Spleen (tissue), 7 donors: ENCODE measurements at regions not wholly inside any gene's neighbourhood (a gene's known extent, or its start where the extent isn't known, plus 50 kb on each side); places are given as distances from the start of the nearest gene placed in this dataset.

Experiments
- POLR2A ChIP-seq, 3 donors: fragments of 450-650 bp; IDR thresholded peaks; one replicate each; pipeline ENCODE4 v1.5.1; 2017; ENCODE audit warnings: antibody characterized with exemption in 3 of 3, mild to moderate bottlenecking in 1 of 3
- POLR2AphosphoS5 ChIP-seq, 3 donors: sonication (generic); formaldehyde crosslinking; IDR thresholded peaks; one replicate each; pipeline ENCODE4 v1.5.1; 2017; ENCODE audit warnings: antibody characterized with exemption in 3 of 3
- TF ChIP-seq, protein P1 (sequence below), 11 experiments: fragments of 200-600 bp in 7 of 11; fragments of 450-650 bp in 4 of 11; sonication (generic) in 4 of 11; IDR thresholded peaks in 8 of 11; conservative IDR thresholded peaks in 3 of 11; 1 replicate in 7 of 11; 2 replicates in 4 of 11; pipeline versions ENCODE4 v1.4.0 to v1.8.0; 2016 to 2021; ENCODE audit warnings: antibody characterized with exemption in 11 of 11, inconsistent platforms in 4 of 11, mild to moderate bottlenecking in 1 of 11
- donor health status: DM: no; HTN: no; CAD: no; lungs with moderate emphysema.
- donor health status: DM: no; HTN: no; CAD: no.
- donor health status: DM: no; HTN: no; CAD: no.

DNA sequence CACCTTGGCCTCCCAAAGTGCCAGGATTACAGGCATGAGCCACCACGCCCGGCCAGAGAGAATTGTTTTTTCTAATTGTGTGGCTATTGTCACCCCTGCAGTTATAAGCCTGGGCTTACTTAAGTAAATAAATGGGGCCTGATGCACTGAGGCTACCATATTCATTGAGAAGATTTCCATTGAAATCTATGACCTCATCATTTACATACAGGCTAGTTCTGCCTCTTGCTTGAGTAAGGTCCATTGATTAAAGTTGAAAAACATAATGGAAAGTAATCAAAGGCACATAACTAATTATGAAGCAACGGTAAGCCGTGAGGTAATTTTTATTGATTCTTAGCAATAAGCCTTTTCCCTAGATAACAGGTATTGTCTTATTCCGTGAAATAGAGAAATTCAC is 788.9 kb downstream of the ADGRL2 start:
- TF ChIP-seq POLR2AphosphoS5 (IDR thresholded peaks at IDR 0.05), result no peak
- TF ChIP-seq, protein P1, sequence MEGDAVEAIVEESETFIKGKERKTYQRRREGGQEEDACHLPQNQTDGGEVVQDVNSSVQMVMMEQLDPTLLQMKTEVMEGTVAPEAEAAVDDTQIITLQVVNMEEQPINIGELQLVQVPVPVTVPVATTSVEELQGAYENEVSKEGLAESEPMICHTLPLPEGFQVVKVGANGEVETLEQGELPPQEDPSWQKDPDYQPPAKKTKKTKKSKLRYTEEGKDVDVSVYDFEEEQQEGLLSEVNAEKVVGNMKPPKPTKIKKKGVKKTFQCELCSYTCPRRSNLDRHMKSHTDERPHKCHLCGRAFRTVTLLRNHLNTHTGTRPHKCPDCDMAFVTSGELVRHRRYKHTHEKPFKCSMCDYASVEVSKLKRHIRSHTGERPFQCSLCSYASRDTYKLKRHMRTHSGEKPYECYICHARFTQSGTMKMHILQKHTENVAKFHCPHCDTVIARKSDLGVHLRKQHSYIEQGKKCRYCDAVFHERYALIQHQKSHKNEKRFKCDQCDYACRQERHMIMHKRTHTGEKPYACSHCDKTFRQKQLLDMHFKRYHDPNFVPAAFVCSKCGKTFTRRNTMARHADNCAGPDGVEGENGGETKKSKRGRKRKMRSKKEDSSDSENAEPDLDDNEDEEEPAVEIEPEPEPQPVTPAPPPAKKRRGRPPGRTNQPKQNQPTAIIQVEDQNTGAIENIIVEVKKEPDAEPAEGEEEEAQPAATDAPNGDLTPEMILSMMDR (IDR thresholded peaks at IDR 0.05 in 8 of 11, conservative IDR thresholded peaks at IDR 0.05 in 3 of 11), result no peak
- no peak for TF ChIP-seq POLR2A (IDR thresholded peaks at IDR 0.05)
